GM23248 (cell line): ENCODE measurements at regions not wholly inside any gene's neighbourhood (a gene's known extent, or its start where the extent isn't known, plus 50 kb on each side); places are given as distances from the start of the nearest gene placed in this dataset.

Experiments used
- DNase-seq: peaks from one replicate; pipeline ENCODE4 v3.0.0-alpha.2; 2015
- H2AFZ ChIP-seq: fragments of 200-600 bp; sonication (generic); 2 replicates; pipeline ENCODE4 v1.6.1; 2016; ENCODE audit warnings: antibody characterized with exemption
- H3F3A ChIP-seq: fragments of 200-600 bp; sonication (generic); 2 replicates; pipeline ENCODE4 v1.6.1; 2016; ENCODE audit warnings: mild to moderate bottlenecking, antibody characterized with exemption, mixed run types; ENCODE audit not compliant: insufficient read depth
- H3K27ac ChIP-seq: fragments of 200-600 bp; sonication (generic); 2 replicates; pipeline ENCODE4 v1.5.1; 2016; ENCODE audit warnings: mild to moderate bottlenecking
- H3K27me3 ChIP-seq: fragments of 200-600 bp; sonication (generic); replicated peaks from 2 replicates; pipeline ENCODE4 v1.6.1; 2016; ENCODE audit warnings: mild to moderate bottlenecking; ENCODE audit not compliant: insufficient read depth
- H3K36me3 ChIP-seq: fragments of 200-600 bp; sonication (generic); 2 replicates; pipeline ENCODE4 v1.6.1; 2016; ENCODE audit warnings: low read depth, mild to moderate bottlenecking
- H3K4me1 ChIP-seq: fragments of 200-600 bp; sonication (generic); 2 replicates; pipeline ENCODE4 v1.6.1; 2016; ENCODE audit warnings: mild to moderate bottlenecking; ENCODE audit not compliant: insufficient read depth
- H3K4me2 ChIP-seq: fragments of 200-600 bp; sonication (generic); one replicate; pipeline ENCODE4 v1.6.1; 2016; ENCODE audit warnings: mild to moderate bottlenecking; ENCODE audit not compliant: unreplicated experiment
- H3K4me3 ChIP-seq: fragments of 200-600 bp; sonication (generic); 2 replicates; pipeline ENCODE4 v1.5.1; 2016; ENCODE audit warnings: mild to moderate bottlenecking
- H3K79me2 ChIP-seq: fragments of 200-600 bp; sonication (generic); 2 replicates; pipeline ENCODE4 v1.6.1; 2016; ENCODE audit warnings: mild to moderate bottlenecking; ENCODE audit not compliant: insufficient read depth
- H3K9ac ChIP-seq: fragments of 200-600 bp; sonication (generic); 2 replicates; pipeline ENCODE4 v1.6.1; 2016; ENCODE audit warnings: mild to moderate bottlenecking
- H3K9me2 ChIP-seq: fragments of 200-600 bp; sonication (generic); 2 replicates; pipeline ENCODE4 v1.6.1; 2016; ENCODE audit warnings: mixed run types, mild to moderate bottlenecking, moderate library complexity; ENCODE audit not compliant: insufficient read depth
- H3K9me3 ChIP-seq: fragments of 200-600 bp; sonication (generic); one replicate; pipeline ENCODE4 v1.6.1; 2017; ENCODE audit warnings: low read depth
- H4K20me1 ChIP-seq: fragments of 200-600 bp; sonication (generic); 2 replicates; pipeline ENCODE4 v1.6.0; 2016; ENCODE audit not compliant: insufficient read depth
- EZH2 ChIP-seq: fragments of 200-600 bp; sonication (generic); IDR thresholded peaks from 2 replicates; pipeline ENCODE4 v1.6.1; 2018; ENCODE audit warnings: antibody characterized with exemption, mild to moderate bottlenecking; ENCODE audit not compliant: insufficient read depth, poor library complexity, severe bottlenecking
- EZH2phosphoT487 ChIP-seq: fragments of 200-600 bp; sonication (generic); IDR thresholded peaks from 2 replicates; pipeline ENCODE4 v1.6.1; 2018; ENCODE audit warnings: antibody characterized with exemption, moderate library complexity, mild to moderate bottlenecking, low read depth; ENCODE audit not compliant: insufficient read depth
- WGBS, 2 experiments: methylation state at CpG; one replicate each; pipeline ENCODE4 v1.1.6; 2015 to 2017; ENCODE audit warnings: low lambda C conversion rate in 2 of 2, low coverage in 1 of 2; ENCODE audit errors: missing lambda C conversion rate in 2 of 2; 5-methylcytosine and 5-hydroxymethylcytosine counted together
- in situ Hi-C: fragments of 300-500 bp; cut with MboI; formaldehyde crosslinking; loops from 2 replicates; pipeline ENCODE4 v1.15.0; 2020

DNA sequence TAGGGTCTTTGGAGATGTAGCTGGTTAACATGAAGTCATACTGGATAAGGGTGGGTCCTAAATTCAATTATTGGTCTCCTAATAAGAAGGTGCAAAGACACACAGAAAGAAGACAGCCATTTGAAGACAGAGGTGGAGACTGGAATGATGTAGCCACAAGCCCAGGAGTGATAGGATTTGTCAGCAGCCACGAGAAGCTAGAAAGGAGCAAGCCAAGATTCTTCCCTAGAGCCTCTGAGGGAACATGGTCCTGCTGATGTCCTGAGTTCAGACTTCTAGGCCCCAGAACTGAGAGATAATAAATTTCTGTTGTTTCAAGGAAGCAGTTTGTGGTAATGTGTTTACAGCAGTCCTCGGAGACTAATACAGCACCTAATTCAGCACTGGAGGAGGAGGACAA lies 203.3 kb upstream of the SRRM4 start:
- H3K4me3 ChIP-seq = no peak overlapping the region
- no peaks in the 10 kb centered on the region for H3K9me2 ChIP-seq
- no peak for DNase-seq
- TF ChIP-seq EZH2 (no peak), EZH2phosphoT487 (no peak)
- H3K9ac ChIP-seq = no peak overlapping the region
- no peaks in the 10 kb centered on the region for H4K20me1 ChIP-seq
- no peak overlapping the region for H3K4me2 ChIP-seq
- no peaks in the 10 kb centered on the region for H3K36me3 ChIP-seq
- no peak overlapping the region for H2AFZ ChIP-seq
- H3K4me1 ChIP-seq = no peaks in the 10 kb centered on the region
- no peaks in the 10 kb centered on the region for H3K79me2 ChIP-seq
- no peaks in the 10 kb centered on the region for H3K9me3 ChIP-seq
- 8 to 14% methylated on average over 2 of the region's 2 CpGs for WGBS, 2 experiments
- H3K27me3 ChIP-seq = no peaks in the 10 kb centered on the region
- H3K27ac ChIP-seq = no peak overlapping the region
- H3F3A ChIP-seq = no peaks in the 10 kb centered on the region
- in situ Hi-C loops = no loop called here

DNA sequence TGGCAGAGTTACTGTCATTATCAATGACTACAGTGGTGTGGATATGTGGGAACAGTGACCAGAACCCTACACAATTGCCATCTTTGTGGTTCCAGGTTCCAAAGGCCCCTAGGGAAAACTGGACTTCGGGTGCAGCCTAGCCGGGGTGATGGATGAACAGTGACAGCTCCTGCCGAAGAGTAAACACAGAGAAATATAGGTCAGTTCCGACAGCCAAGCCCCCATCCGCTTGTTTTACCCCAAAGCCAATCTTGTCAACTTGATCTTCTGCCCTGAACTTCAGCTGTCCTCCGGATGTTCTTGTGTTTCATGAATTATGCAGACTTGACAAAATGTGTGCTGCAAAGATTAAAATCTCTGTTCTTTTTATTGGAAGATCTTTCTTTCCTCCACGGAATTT lies 200.4 kb upstream of the SRRM4 start:
- no peak for DNase-seq
- Histone ChIP-seq H3K4me1 (no peaks in the 10 kb centered on the region), H2AFZ (no peak overlapping the region), H4K20me1 (no peaks in the 10 kb centered on the region), H3K9me2 (no peaks in the 10 kb centered on the region), H3F3A (no peaks in the 10 kb centered on the region), H3K9me3 (no peaks in the 10 kb centered on the region), H3K4me3 (no peak overlapping the region), H3K27me3 (no peaks in the 10 kb centered on the region), H3K79me2 (no peaks in the 10 kb centered on the region), H3K4me2 (no peak overlapping the region), H3K9ac (no peak overlapping the region), H3K27ac (no peak overlapping the region), H3K36me3 (no peaks in the 10 kb centered on the region)
- TF ChIP-seq EZH2 = no peak
- TF ChIP-seq EZH2phosphoT487 = no peak
- WGBS, 2 experiments = 7 to 13% methylated on average over 7 of the region's 7 CpGs
- in situ Hi-C loops = no loop called here

- H4K20me1 ChIP-seq = no peaks in the 10 kb centered on the region
- H3K9me2 ChIP-seq = no peaks in the 10 kb centered on the region
- H3K27me3 ChIP-seq = no peaks in the 10 kb centered on the region
- 16 to 25% methylated on average over 3 of the region's 3 CpGs for whole genome bisulfite sequencing, 2 experiments
- H3K79me2 ChIP-seq = no peaks in the 10 kb centered on the region
- H3K9ac ChIP-seq = no peak overlapping the region
- no peak overlapping the region for H3K4me3 ChIP-seq
- H3K36me3 ChIP-seq = no peaks in the 10 kb centered on the region
- H3K4me1 ChIP-seq = no peaks in the 10 kb centered on the region
- TF ChIP-seq EZH2phosphoT487 (no peak), EZH2 (no peak)
- in situ Hi-C loops = no loop called here
- no peak overlapping the region for H2AFZ ChIP-seq
- H3K9me3 ChIP-seq = no peaks in the 10 kb centered on the region
- H3F3A ChIP-seq = no peaks in the 10 kb centered on the region
- no peak overlapping the region for H3K27ac ChIP-seq
- no peak for DNase-seq
- H3K4me2 ChIP-seq = no peak overlapping the region
These were observed 199.6 kb upstream of the SRRM4 start for GRCh38 chr12:118781692-118782091.

- H3K9ac ChIP-seq = no peak overlapping the region
- no peaks in the 10 kb centered on the region for H3F3A ChIP-seq
- no peaks in the 10 kb centered on the region for H3K36me3 ChIP-seq
- no peak overlapping the region for H3K4me3 ChIP-seq
- H3K79me2 ChIP-seq = no peaks in the 10 kb centered on the region
- H4K20me1 ChIP-seq = no peaks in the 10 kb centered on the region
- H3K4me2 ChIP-seq = no peak overlapping the region
- no peaks in the 10 kb centered on the region for H3K9me2 ChIP-seq
- H3K9me3 ChIP-seq = no peaks in the 10 kb centered on the region
- H3K4me1 ChIP-seq = no peaks in the 10 kb centered on the region
- WGBS, 2 experiments = 4 to 9% methylated on average over 2 of the region's 2 CpGs
- TF ChIP-seq EZH2 = no peak
- no peak for TF ChIP-seq EZH2phosphoT487
- no peak for DNase-seq
- no peak overlapping the region for H3K27ac ChIP-seq
- no peak overlapping the region for H2AFZ ChIP-seq
- no peaks in the 10 kb centered on the region for H3K27me3 ChIP-seq
- in situ Hi-C loops = no loop called here
These were observed 197.6 kb upstream of the SRRM4 start for GRCh38 chr12:118783703-118784102.

DNA sequence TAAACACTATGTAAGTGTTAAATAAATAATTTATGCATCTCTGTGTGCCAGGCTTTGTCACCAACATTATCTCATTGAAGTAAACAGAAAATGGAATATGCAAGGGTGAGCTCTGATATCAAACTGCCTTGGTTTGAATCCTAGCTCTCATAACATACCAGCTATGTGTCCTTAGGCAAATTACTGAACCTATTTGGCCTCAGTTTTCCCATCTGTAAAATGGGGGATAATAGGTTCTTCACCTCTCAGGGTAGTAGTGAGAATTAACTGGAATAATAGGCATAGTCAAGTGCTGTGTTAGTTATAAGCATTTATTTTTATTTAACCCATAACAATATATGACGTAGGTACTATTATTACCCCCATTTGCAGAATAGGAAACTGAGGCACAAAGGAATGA lies 190.8 kb upstream of the SRRM4 start:
- Histone ChIP-seq H2AFZ (no peak overlapping the region), H3K36me3 (no peaks in the 10 kb centered on the region), H3K27ac (no peak overlapping the region), H3K27me3 (no peaks in the 10 kb centered on the region), H3K4me2 (no peak overlapping the region), H3K4me1 (no peaks in the 10 kb centered on the region), H3K79me2 (no peaks in the 10 kb centered on the region), H3K9me3 (peaks cover 3% of the 10 kb centered on the region), H3K9me2 (no peaks in the 10 kb centered on the region), H3K4me3 (no peak overlapping the region), H3F3A (no peaks in the 10 kb centered on the region), H3K9ac (no peak overlapping the region), H4K20me1 (no peaks in the 10 kb centered on the region)
- WGBS, 2 experiments = 0 to 28% methylated on average over 1 of the region's 1 CpG
- DNase-seq = no peak
- in situ Hi-C loops = no loop called here
- TF ChIP-seq EZH2phosphoT487 (no peak), EZH2 (no peak)
